Neural crest cell (in vitro differentiated cells): ENCODE measurements at regions not wholly inside any gene's neighbourhood (a gene's known extent, or its start where the extent isn't known, plus 50 kb on each side); places are given as distances from the start of the nearest gene placed in this dataset.
"Not testable (repeated sequence)": the region's sequence is repeated elsewhere in the genome, so short reads cannot be mapped to it uniquely, and the experiment has no call there.

Source experiments
- DNase-seq: peaks from one replicate; pipeline ENCODE4 v3.0.0; 2021; ENCODE audit warnings: low read depth, mixed read lengths, low spot score
- H3K27ac Mint-ChIP-seq: one replicate; pipeline ENCODE4 v1.8.0; 2021; ENCODE audit warnings: mild to moderate bottlenecking, mixed read lengths; ENCODE audit not compliant: unreplicated experiment
- H3K27me3 Mint-ChIP-seq: 2 replicates; pipeline ENCODE4 v1.8.0; 2021; ENCODE audit warnings: low read depth, mild to moderate bottlenecking, mixed read lengths
- H3K36me3 Mint-ChIP-seq: 2 replicates; pipeline ENCODE4 v1.8.0; 2021; ENCODE audit warnings: low read depth, mild to moderate bottlenecking, mixed read lengths
- H3K4me1 Mint-ChIP-seq: 2 replicates; pipeline ENCODE4 v1.8.0; 2021; ENCODE audit warnings: mixed read lengths
- H3K4me3 Mint-ChIP-seq: one replicate; pipeline ENCODE4 v1.8.0; 2021; ENCODE audit warnings: mild to moderate bottlenecking, mixed read lengths
- H3K9me3 Mint-ChIP-seq: 2 replicates; pipeline ENCODE4 v1.8.0; 2021; ENCODE audit warnings: mixed read lengths
- CTCF ChIP-seq: fragments of 200-600 bp; sonication (generic); conservative IDR thresholded peaks from 2 replicates; pipeline ENCODE4 v1.5.0; 2021; ENCODE audit warnings: antibody characterized with exemption, mild to moderate bottlenecking

- no peak overlapping the region for H3K4me3 Mint-ChIP-seq
- H3K36me3 Mint-ChIP-seq: no peaks in the 10 kb centered on the region
- no peaks in the 10 kb centered on the region for H3K27me3 Mint-ChIP-seq
- no peak for DNase-seq
- H3K9me3 Mint-ChIP-seq: peaks cover 2% of the 10 kb centered on the region
- peaks cover 4% of the 10 kb centered on the region for H3K4me1 Mint-ChIP-seq
- no peak for TF ChIP-seq CTCF
- H3K27ac Mint-ChIP-seq: no peak overlapping the region
Observed at GRCh38 chr18:60191926-60192325, 180.6 kb downstream of the MC4R start.

DNA sequence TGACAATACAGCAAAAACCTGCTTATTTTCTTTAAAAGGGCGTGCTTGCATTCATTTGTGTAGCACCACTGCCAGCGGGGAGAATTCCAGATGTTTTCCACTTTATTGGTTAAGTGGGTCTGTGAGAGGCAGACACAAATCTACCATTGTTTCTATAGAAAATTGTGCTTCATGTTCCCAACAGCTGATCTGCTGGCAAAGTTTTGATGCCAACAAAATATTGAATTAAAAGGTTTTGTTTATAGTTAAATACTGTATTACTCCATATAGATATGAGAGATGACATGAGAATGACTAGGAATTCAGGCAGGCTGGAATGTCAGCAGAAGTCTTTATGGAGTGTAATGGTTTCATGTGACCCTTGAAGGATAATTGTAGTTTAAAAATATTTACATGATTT lies 182.7 kb downstream of the MC4R start:
- H3K27ac Mint-ChIP-seq: no peak overlapping the region

GRCh38 chr18:60188958-60189357 lies 183.6 kb downstream of the MC4R start:
- Mint-ChIP-seq H3K4me1 (peaks cover 4% of the 10 kb centered on the region), H3K27me3 (no peaks in the 10 kb centered on the region), H3K9me3 (peaks cover 2% of the 10 kb centered on the region), H3K36me3 (no peaks in the 10 kb centered on the region), H3K4me3 (no peak overlapping the region), H3K27ac (no peak overlapping the region)
- DNase-seq: no peak
- TF ChIP-seq CTCF: no peak

More for the DNA sequence above, 182.7 kb downstream of the MC4R start:
- no peak for TF ChIP-seq CTCF
- H3K4me1 Mint-ChIP-seq: peaks cover 4% of the 10 kb centered on the region
- DNase-seq: no peak
- no peak overlapping the region for H3K4me3 Mint-ChIP-seq
- H3K27me3 Mint-ChIP-seq: no peaks in the 10 kb centered on the region
- peaks cover 2% of the 10 kb centered on the region for H3K9me3 Mint-ChIP-seq
- H3K36me3 Mint-ChIP-seq: no peaks in the 10 kb centered on the region

DNA sequence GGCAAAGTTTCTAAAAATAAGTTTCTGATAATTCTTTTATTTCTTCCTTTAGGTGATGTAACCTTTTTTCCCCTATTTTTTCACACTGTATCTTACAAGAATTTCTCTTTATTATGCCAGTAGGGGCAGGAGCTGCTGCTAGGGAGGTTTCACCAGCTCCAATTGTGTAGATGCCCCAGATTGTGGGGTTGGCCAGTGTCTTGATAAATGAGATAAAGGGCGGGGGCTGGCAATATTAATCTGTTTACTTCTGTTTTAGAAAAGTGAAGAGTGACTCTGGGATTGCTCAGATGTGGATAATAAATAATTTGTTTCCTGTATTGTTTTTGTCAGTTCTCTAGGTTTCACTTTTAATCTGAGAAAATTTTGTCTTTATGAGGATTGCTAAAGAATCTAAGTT lies 190.4 kb downstream of the MC4R start:
- Mint-ChIP-seq H3K27ac (no peak overlapping the region), H3K4me1 (peaks cover 4% of the 10 kb centered on the region), H3K9me3 (no peaks in the 10 kb centered on the region), H3K27me3 (no peaks in the 10 kb centered on the region), H3K36me3 (no peaks in the 10 kb centered on the region), H3K4me3 (no peak overlapping the region)
- DNase-seq: no peak
- no peak for TF ChIP-seq CTCF

DNA sequence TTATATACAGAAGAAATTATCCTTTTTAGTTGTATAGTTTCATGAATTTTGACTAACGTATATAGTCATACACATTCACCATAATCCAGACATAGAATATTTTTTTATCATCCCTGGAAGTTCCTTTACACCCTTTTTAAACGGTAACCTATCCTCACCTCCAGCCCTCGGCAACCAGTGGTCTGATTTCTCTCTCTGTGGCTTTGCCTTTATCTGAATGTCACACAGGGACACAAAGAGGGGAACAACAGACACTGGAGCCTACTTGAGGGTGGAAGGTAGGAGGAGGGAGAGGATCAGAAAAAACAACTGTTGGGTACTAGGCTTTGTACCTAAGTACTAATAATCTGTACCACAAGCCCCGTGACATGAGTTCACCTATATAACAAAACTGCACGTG lies 191.9 kb downstream of the MC4R start:
- H3K4me3 Mint-ChIP-seq: no peak overlapping the region
- no peaks in the 10 kb centered on the region for H3K9me3 Mint-ChIP-seq
- no peak for TF ChIP-seq CTCF
- no peaks in the 10 kb centered on the region for H3K27me3 Mint-ChIP-seq
- H3K27ac Mint-ChIP-seq: peak overlapping the region; percentile 87
- peaks cover 13% of the 10 kb centered on the region for H3K4me1 Mint-ChIP-seq
- H3K36me3 Mint-ChIP-seq: no peaks in the 10 kb centered on the region
- DNase-seq: no peak

GRCh38 chr18:60178224-60178623 lies 194.4 kb downstream of the MC4R start:
- H3K27ac Mint-ChIP-seq, H3K4me3 Mint-ChIP-seq, H3K9me3 Mint-ChIP-seq, DNase-seq, H3K36me3 Mint-ChIP-seq, H3K27me3 Mint-ChIP-seq: not testable (repeated sequence)
- peaks cover 13% of the 10 kb centered on the region for H3K4me1 Mint-ChIP-seq
